SU-DHL-6 (cell line): ENCODE measurements at regions not wholly inside any gene's neighbourhood (a gene's known extent, or its start where the extent isn't known, plus 50 kb on each side); places are given as distances from the start of the nearest gene placed in this dataset.

Experiments
- CTCF ChIP-seq: fragments of 200-600 bp; sonication (generic); IDR thresholded peaks from one replicate; pipeline ENCODE4 v1.5.1; 2017; ENCODE audit warnings: antibody characterized with exemption, mild to moderate bottlenecking, low read length, moderate library complexity; ENCODE audit not compliant: insufficient read depth, poor library complexity, severe bottlenecking
- EZH2phosphoT487 ChIP-seq: fragments of 200-600 bp; sonication (generic), shearing (Covaris generic); conservative IDR thresholded peaks from 2 replicates; pipeline ENCODE4 v1.6.1; 2018; ENCODE audit warnings: mild to moderate bottlenecking, antibody characterized with exemption, low read length, moderate library complexity, mixed read lengths

GRCh38 chr3:74033381-74033780 is 408.6 kb upstream of the PDZRN3 start:
- TF ChIP-seq CTCF (no peak), EZH2phosphoT487 (no peak)
